ENCODE measurements at regions not wholly inside any gene's neighbourhood (a gene's known extent, or its start where the extent isn't known, plus 50 kb on each side); places are given as distances from the start of the nearest gene placed in this dataset.

DNA sequence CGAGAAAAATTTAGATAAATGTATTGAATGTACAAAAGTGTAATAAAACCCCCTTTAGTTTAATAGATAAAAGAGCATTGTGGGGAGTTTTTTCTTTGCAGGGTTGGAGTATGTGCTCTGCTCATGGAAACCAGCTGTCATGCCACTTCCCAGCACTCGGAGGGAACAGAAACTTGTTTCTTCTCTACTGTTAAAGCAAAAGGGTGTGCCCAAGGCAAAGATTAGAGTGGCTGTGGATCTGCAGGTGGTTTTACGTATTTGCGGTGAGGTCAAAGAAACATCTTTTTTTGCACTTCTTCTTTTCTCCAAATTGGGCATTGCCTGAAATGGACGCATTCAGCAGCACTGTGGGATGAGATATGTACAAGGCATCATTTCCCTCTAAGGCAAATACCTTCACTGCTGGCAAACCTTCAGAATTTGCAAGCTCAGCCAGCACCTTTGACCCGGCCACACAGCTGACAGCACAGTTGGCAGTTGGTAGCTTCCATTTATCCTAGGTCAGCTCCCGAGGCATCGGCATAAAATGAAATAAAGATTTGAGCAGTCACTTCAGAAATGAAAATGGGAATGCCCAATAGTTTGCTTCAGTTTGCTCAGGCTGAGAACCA, 178.4 kb upstream of the EYA4 start:
- no peaks in the 10 kb centered on the region for H4K20me1 ChIP-seq (ENCODE audit: insufficient read depth, low read length)
- H3K4me3 ChIP-seq (ENCODE audit: low read depth, low read length, poor library complexity, severe bottlenecking): no peak overlapping the region
- no peak overlapping the region for H3K4me2 ChIP-seq (ENCODE audit: low read length)
- H3K4me1 ChIP-seq (ENCODE audit: insufficient read depth, low read length, severe bottlenecking): no peaks in the 10 kb centered on the region
- H3F3A ChIP-seq (ENCODE audit: insufficient read depth, low read length): no peaks in the 10 kb centered on the region
- no peak overlapping the region for H2AFZ ChIP-seq (ENCODE audit: low read length)
- no peak overlapping the region for H3K9ac ChIP-seq (ENCODE audit: low read length)
- H3K9me2 ChIP-seq (ENCODE audit: low read depth, low read length): no peaks in the 10 kb centered on the region; the same call in 1 of the 2 replicates
- TF ChIP-seq, protein P1, sequence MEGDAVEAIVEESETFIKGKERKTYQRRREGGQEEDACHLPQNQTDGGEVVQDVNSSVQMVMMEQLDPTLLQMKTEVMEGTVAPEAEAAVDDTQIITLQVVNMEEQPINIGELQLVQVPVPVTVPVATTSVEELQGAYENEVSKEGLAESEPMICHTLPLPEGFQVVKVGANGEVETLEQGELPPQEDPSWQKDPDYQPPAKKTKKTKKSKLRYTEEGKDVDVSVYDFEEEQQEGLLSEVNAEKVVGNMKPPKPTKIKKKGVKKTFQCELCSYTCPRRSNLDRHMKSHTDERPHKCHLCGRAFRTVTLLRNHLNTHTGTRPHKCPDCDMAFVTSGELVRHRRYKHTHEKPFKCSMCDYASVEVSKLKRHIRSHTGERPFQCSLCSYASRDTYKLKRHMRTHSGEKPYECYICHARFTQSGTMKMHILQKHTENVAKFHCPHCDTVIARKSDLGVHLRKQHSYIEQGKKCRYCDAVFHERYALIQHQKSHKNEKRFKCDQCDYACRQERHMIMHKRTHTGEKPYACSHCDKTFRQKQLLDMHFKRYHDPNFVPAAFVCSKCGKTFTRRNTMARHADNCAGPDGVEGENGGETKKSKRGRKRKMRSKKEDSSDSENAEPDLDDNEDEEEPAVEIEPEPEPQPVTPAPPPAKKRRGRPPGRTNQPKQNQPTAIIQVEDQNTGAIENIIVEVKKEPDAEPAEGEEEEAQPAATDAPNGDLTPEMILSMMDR (IDR thresholded peaks at IDR 0.05; ENCODE audit: low read length): no peak
- TF ChIP-seq EZH2 (IDR thresholded peaks at IDR 0.05; ENCODE audit: borderline replicate concordance, low read length): no peak
- no peaks in the 10 kb centered on the region for H3K9me3 ChIP-seq (ENCODE audit: low read length)
- no peaks in the 10 kb centered on the region for H3K79me2 ChIP-seq (ENCODE audit: insufficient read depth, low read length)
- H3K27ac ChIP-seq (ENCODE audit: low read depth, low read length, poor library complexity, severe bottlenecking): no peak overlapping the region
- no peaks in the 10 kb centered on the region for H3K36me3 ChIP-seq (ENCODE audit: insufficient read depth, low read length)
- H3K27me3 ChIP-seq (ENCODE audit: insufficient read depth, low read length): no peaks in the 10 kb centered on the region

DNA sequence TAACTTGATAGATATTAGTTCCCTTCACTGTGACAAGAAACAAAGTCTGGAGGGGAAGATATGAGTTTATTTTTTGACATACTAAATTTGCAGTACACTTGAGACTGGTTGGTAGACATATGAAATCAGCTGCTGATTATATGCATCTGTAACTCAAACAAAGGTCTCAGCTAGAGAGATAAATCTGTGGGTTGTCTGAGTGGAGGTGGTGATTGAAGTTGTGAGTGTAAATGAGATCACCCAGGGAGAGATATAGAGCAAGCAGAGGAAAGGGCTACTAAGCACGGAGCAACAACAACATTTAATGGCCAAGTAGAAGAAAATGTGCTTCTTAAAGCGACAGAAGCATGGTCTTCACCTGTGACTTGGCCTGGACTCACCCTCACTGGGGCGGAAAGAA, 173.2 kb upstream of the EYA4 start:
- no peaks in the 10 kb centered on the region for H3K36me3 ChIP-seq (ENCODE audit: insufficient read depth, low read length)
- no peaks in the 10 kb centered on the region for H3F3A ChIP-seq (ENCODE audit: insufficient read depth, low read length)
- no peaks in the 10 kb centered on the region for H3K27me3 ChIP-seq (ENCODE audit: insufficient read depth, low read length)
- no peaks in the 10 kb centered on the region for H3K9me2 ChIP-seq (ENCODE audit: low read depth, low read length)
- no peaks in the 10 kb centered on the region for H3K79me2 ChIP-seq (ENCODE audit: insufficient read depth, low read length)
- no peak overlapping the region for H3K27ac ChIP-seq (ENCODE audit: low read depth, low read length, poor library complexity, severe bottlenecking)
- H3K9me3 ChIP-seq (ENCODE audit: low read length): no peaks in the 10 kb centered on the region
- TF ChIP-seq EZH2 (IDR thresholded peaks at IDR 0.05; ENCODE audit: borderline replicate concordance, low read length): no peak
- TF ChIP-seq, protein P1 (IDR thresholded peaks at IDR 0.05; ENCODE audit: low read length): no peak
- H3K4me1 ChIP-seq (ENCODE audit: insufficient read depth, low read length, severe bottlenecking): no peaks in the 10 kb centered on the region
- no peak overlapping the region for H3K4me2 ChIP-seq (ENCODE audit: low read length)
- H4K20me1 ChIP-seq (ENCODE audit: insufficient read depth, low read length): no peaks in the 10 kb centered on the region
- no peak overlapping the region for H3K9ac ChIP-seq (ENCODE audit: low read length)
- H3K4me3 ChIP-seq (ENCODE audit: low read depth, low read length, poor library complexity, severe bottlenecking): no peak overlapping the region
- H2AFZ ChIP-seq (ENCODE audit: low read length): no peak overlapping the region

DNA sequence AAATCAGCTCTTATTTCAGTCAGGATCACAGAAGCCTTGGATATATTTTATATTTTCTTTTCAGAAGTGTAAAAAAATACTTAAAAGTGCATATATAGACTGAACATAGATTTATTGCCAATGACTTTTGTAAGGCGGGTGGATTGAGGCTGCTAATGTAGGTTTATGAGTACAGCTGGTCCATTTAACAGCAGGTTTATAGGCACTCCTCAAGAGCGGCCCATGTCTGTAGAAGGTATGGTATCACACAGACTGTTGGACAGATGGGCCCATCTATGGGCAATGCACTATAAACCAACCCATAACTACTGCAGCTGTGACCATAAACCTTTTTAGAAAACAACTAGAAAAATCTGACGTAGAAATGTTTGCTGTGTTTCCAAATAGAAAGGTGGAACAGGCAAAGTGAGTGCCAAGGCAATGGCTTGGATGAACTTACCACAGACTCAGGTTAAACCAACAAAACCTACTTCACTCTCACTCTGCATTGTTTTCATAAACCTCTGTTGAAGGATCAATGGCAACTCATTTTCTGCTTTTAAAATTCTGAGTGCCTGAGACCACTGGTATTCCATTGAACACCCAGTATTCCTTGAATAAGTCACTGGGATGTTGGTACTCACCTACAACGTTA, 170.6 kb upstream of the EYA4 start:
- H3K27ac ChIP-seq (ENCODE audit: low read depth, low read length, poor library complexity, severe bottlenecking): no peak overlapping the region
- no peak overlapping the region for H3K4me2 ChIP-seq (ENCODE audit: low read length)
- H3K4me3 ChIP-seq (ENCODE audit: low read depth, low read length, poor library complexity, severe bottlenecking): no peak overlapping the region
- no peak overlapping the region for H2AFZ ChIP-seq (ENCODE audit: low read length)
- no peaks in the 10 kb centered on the region for H3K79me2 ChIP-seq (ENCODE audit: insufficient read depth, low read length)
- TF ChIP-seq, protein P1 (IDR thresholded peaks at IDR 0.05; ENCODE audit: low read length): no peak
- TF ChIP-seq EZH2 (IDR thresholded peaks at IDR 0.05; ENCODE audit: borderline replicate concordance, low read length): no peak
- H3K9me3 ChIP-seq (ENCODE audit: low read length): no peaks in the 10 kb centered on the region
- H3K4me1 ChIP-seq (ENCODE audit: insufficient read depth, low read length, severe bottlenecking): no peaks in the 10 kb centered on the region
- H3K9ac ChIP-seq (ENCODE audit: low read length): no peak overlapping the region
- no peaks in the 10 kb centered on the region for H4K20me1 ChIP-seq (ENCODE audit: insufficient read depth, low read length)
- no peaks in the 10 kb centered on the region for H3K27me3 ChIP-seq (ENCODE audit: insufficient read depth, low read length)
- no peaks in the 10 kb centered on the region for H3K36me3 ChIP-seq (ENCODE audit: insufficient read depth, low read length)
- H3F3A ChIP-seq (ENCODE audit: insufficient read depth, low read length): no peaks in the 10 kb centered on the region
- H3K9me2 ChIP-seq (ENCODE audit: low read depth, low read length): no peaks in the 10 kb centered on the region

Data from OCI-LY1 (cell line).